SK-N-SH (cell line): ENCODE measurements at regions not wholly inside any gene's neighbourhood (a gene's known extent, or its start where the extent isn't known, plus 50 kb on each side); places are given as distances from the start of the nearest gene placed in this dataset.

ENCODE experiments used
- CTCF ChIA-PET: fragments of 300-600, 350-600 bp; formaldehyde crosslinking; extraction: SDS; loops from one replicate; lab custom pipeline; 2021; lab: Yijun Ruan, JAX
- POLR2A ChIA-PET: fragments of 350-600 bp; sonication (Branson Sonifier 250); formaldehyde crosslinking; extraction: SDS; loops from one replicate; lab custom pipeline; 2020; ENCODE audit warnings: antibody characterized with exemption, inconsistent platforms; lab: Yijun Ruan, JAX
- DNase-seq: peaks from one replicate; pipeline ENCODE4 v3.0.0; 2012
- H2AFZ ChIP-seq: fragments of 200-600 bp; sonication (generic); 2 replicates; pipeline ENCODE4 v1.8.1; 2016; ENCODE audit warnings: antibody characterized with exemption, mild to moderate bottlenecking, low read depth
- H3F3A ChIP-seq: fragments of 200-600 bp; sonication (generic); replicated peaks from 2 replicates; pipeline ENCODE3; 2016; ENCODE audit warnings: antibody characterized with exemption, mild to moderate bottlenecking; ENCODE audit not compliant: insufficient read depth
- H3K27ac ChIP-seq, 2 experiments: fragments of 200-500 bp in 1 of 2; fragments of 200-600 bp in 1 of 2; sonication (Bioruptor generic) in 1 of 2; sonication (generic), shearing (Covaris generic) in 1 of 2; 2 replicates each; pipeline versions ENCODE4 v1.5.1 to v1.6.1; 2014 to 2016; ENCODE audit warnings: low read depth in 2 of 2, inconsistent platforms in 1 of 2, low read length in 1 of 2, mild to moderate bottlenecking in 1 of 2, mixed read lengths in 1 of 2
- H3K27me3 ChIP-seq: fragments of 200-600 bp; sonication (generic), shearing (Covaris generic); 2 replicates; pipeline ENCODE4 v1.6.1; 2016; ENCODE audit warnings: mixed run types; ENCODE audit not compliant: insufficient read depth
- H3K36me3 ChIP-seq, 2 experiments: fragments of 200-500 bp in 1 of 2; fragments of 200-600 bp in 1 of 2; sonication (Bioruptor generic) in 1 of 2; sonication (generic) in 1 of 2; replicated peaks in 1 of 2; 2 replicates each; pipeline versions ENCODE3 to v1.5.1; 2014 to 2016; ENCODE audit warnings: low read length in 1 of 2, mild to moderate bottlenecking in 1 of 2; ENCODE audit not compliant: insufficient read depth in 2 of 2, control insufficient read depth in 1 of 2
- H3K4me1 ChIP-seq, 2 experiments: fragments of 200-500 bp in 1 of 2; fragments of 200-600 bp in 1 of 2; sonication (Bioruptor generic) in 1 of 2; sonication (generic), shearing (Covaris generic) in 1 of 2; 2 replicates each; pipeline versions ENCODE4 v1.5.1 to v1.6.1; 2014 to 2016; ENCODE audit warnings: low read depth in 1 of 2, low read length in 1 of 2, mixed run types in 1 of 2; ENCODE audit not compliant: insufficient read depth in 2 of 2, control insufficient read depth in 1 of 2
- H3K4me2 ChIP-seq: fragments of 200-600 bp; sonication (generic), shearing (Covaris generic); 2 replicates; pipeline ENCODE4 v1.6.1; 2017; ENCODE audit warnings: mixed run types
- H3K4me3 ChIP-seq, 2 experiments: fragments of 200-500 bp in 1 of 2; fragments of 200-600 bp in 1 of 2; sonication (Bioruptor generic) in 1 of 2; sonication (generic), shearing (Covaris generic) in 1 of 2; 2 replicates each; pipeline versions ENCODE4 v1.5.1 to v1.8.1; 2014 to 2016; ENCODE audit warnings: low read depth in 2 of 2, inconsistent platforms in 1 of 2, low read length in 1 of 2, mild to moderate bottlenecking in 1 of 2, mixed read lengths in 1 of 2, moderate library complexity in 1 of 2
- H3K79me2 ChIP-seq: fragments of 200-600 bp; sonication (generic); 2 replicates; pipeline ENCODE4 v1.8.1; 2017; ENCODE audit warnings: mild to moderate bottlenecking; ENCODE audit not compliant: insufficient read depth
- H3K9ac ChIP-seq: fragments of 200-600 bp; sonication (generic); 2 replicates; pipeline ENCODE4 v1.6.1; 2017; ENCODE audit warnings: mixed run types
- H3K9me2 ChIP-seq: fragments of 200-600 bp; sonication (generic); 2 replicates; pipeline ENCODE4 v1.6.1; 2017; ENCODE audit warnings: mixed run types
- H3K9me3 ChIP-seq: fragments of 200-600 bp; sonication (generic); 2 replicates; pipeline ENCODE4 v1.6.1; 2017; ENCODE audit warnings: mixed run types, mild to moderate bottlenecking, moderate library complexity
- H4K20me1 ChIP-seq: fragments of 200-600 bp; sonication (generic); 2 replicates; pipeline ENCODE4 v1.6.1; 2017; ENCODE audit warnings: mild to moderate bottlenecking, mixed run types; ENCODE audit not compliant: insufficient read depth
- ELF1 ChIP-seq: IDR thresholded peaks from 2 replicates; pipeline ENCODE4 v1.4.0; 2012
- EP300 ChIP-seq, 2 experiments: IDR thresholded peaks; 2 replicates each; pipeline versions ENCODE4 v1.4.0 to v1.6.1; 2012; ENCODE audit warnings: borderline replicate concordance in 1 of 2, low read depth in 1 of 2, low read length in 1 of 2
- FOSL2 ChIP-seq: IDR thresholded peaks from 2 replicates; pipeline ENCODE4 v1.4.0; 2012; ENCODE audit warnings: low read depth, mild to moderate bottlenecking, moderate library complexity, borderline replicate concordance
- FOXJ3 ChIP-seq: sonication (generic); formaldehyde crosslinking; IDR thresholded peaks from 2 replicates; pipeline ENCODE4 v1.5.1; 2020; ENCODE audit warnings: mild to moderate bottlenecking, missing genetic modification reagents
- FOXM1 ChIP-seq: IDR thresholded peaks from 2 replicates; pipeline ENCODE4 v1.4.0; 2012; ENCODE audit warnings: low read depth, mild to moderate bottlenecking
- GABPA ChIP-seq: IDR thresholded peaks from 2 replicates; pipeline ENCODE4 v1.4.0; 2012; ENCODE audit warnings: low read depth, mild to moderate bottlenecking
- MAX ChIP-seq: IDR thresholded peaks from 2 replicates; pipeline ENCODE4 v1.4.0; 2012; ENCODE audit warnings: low read depth
- MEF2A ChIP-seq: IDR thresholded peaks from 2 replicates; pipeline ENCODE4 v1.4.0; 2012; ENCODE audit warnings: low read depth, borderline replicate concordance
- MXI1 ChIP-seq: IDR thresholded peaks from 2 replicates; pipeline ENCODE4 v1.6.1; 2012; ENCODE audit warnings: mild to moderate bottlenecking, low read depth, low read length, improper control_type of control experiment
- NFIC ChIP-seq: IDR thresholded peaks from 2 replicates; pipeline ENCODE4 v1.4.0; 2012; ENCODE audit warnings: borderline replicate concordance
- RAD21 ChIP-seq: IDR thresholded peaks from 2 replicates; pipeline ENCODE4 v1.6.1; 2012; ENCODE audit warnings: mild to moderate bottlenecking, low read length
- SIN3A ChIP-seq: IDR thresholded peaks from 2 replicates; pipeline ENCODE4 v1.6.1; 2012; ENCODE audit warnings: low read depth, mild to moderate bottlenecking, low read length, moderate library complexity, borderline replicate concordance
- SMC3 ChIP-seq: IDR thresholded peaks from 2 replicates; pipeline ENCODE4 v1.6.1; 2012; ENCODE audit warnings: low read depth, low read length, improper control_type of control experiment
- TAF1 ChIP-seq: IDR thresholded peaks from 2 replicates; pipeline ENCODE4 v1.6.1; 2012; ENCODE audit warnings: low read depth, mild to moderate bottlenecking, low read length, moderate library complexity, borderline replicate concordance
- TCF12 ChIP-seq: IDR thresholded peaks from 2 replicates; pipeline ENCODE4 v1.4.0; 2012
- TEAD4 ChIP-seq: IDR thresholded peaks from 2 replicates; pipeline ENCODE4 v1.4.0; 2012; ENCODE audit warnings: mild to moderate bottlenecking, borderline replicate concordance; ENCODE audit not compliant: insufficient read depth
- YY1 ChIP-seq: IDR thresholded peaks from 2 replicates; pipeline ENCODE4 v1.4.0; 2012; ENCODE audit warnings: low read depth, mild to moderate bottlenecking
- ZBTB33 ChIP-seq: IDR thresholded peaks from 2 replicates; pipeline ENCODE4 v1.4.0; 2012; ENCODE audit warnings: low read depth, borderline replicate concordance
- WGBS: methylation state at CpG from one replicate; pipeline ENCODE4 v1.1.6; 2017; ENCODE audit warnings: low lambda C conversion rate; 5-methylcytosine and 5-hydroxymethylcytosine counted together

GRCh38 chr18:71388148-71388547 is 1099.3 kb downstream of the SOCS6 start:
- Histone ChIP-seq H3K9me3 (no peaks in the 10 kb centered on the region), H3K9ac (no peak overlapping the region), H3F3A (no peaks in the 10 kb centered on the region), H2AFZ (no peak overlapping the region), H3K36me3 (no peaks in the 10 kb centered on the region), H3K79me2 (no peaks in the 10 kb centered on the region), H3K4me2 (no peak overlapping the region), H3K27ac (no peak overlapping the region), H3K4me3 (no peak overlapping the region), H3K27me3 (no peaks in the 10 kb centered on the region), H3K4me1 (no peaks in the 10 kb centered on the region), H4K20me1 (no peaks in the 10 kb centered on the region), H3K9me2 (no peaks in the 10 kb centered on the region)
- ChIA-PET POLR2A (no interaction called here), CTCF (no interaction called here)
- TF ChIP-seq MAX (no peak), ELF1 (no peak), RAD21 (no peak), FOSL2 (no peak), GABPA (no peak), MEF2A (no peak), TCF12 (no peak)
- no peak for DNase-seq
- WGBS: 74% methylated on average over 3 of the region's 3 CpGs

- Histone ChIP-seq H3F3A (no peaks in the 10 kb centered on the region), H3K9me2 (no peaks in the 10 kb centered on the region), H3K79me2 (no peaks in the 10 kb centered on the region), H3K4me3 (no peak overlapping the region), H3K9ac (no peak overlapping the region), H3K27ac (no peak overlapping the region), H3K9me3 (no peaks in the 10 kb centered on the region), H2AFZ (no peak overlapping the region), H4K20me1 (no peaks in the 10 kb centered on the region), H3K4me1 (no peaks in the 10 kb centered on the region), H3K27me3 (no peaks in the 10 kb centered on the region), H3K4me2 (no peak overlapping the region), H3K36me3 (no peaks in the 10 kb centered on the region)
- ChIA-PET CTCF (no interaction called here), POLR2A (no interaction called here)
- DNase-seq: no peak
- WGBS: 82% methylated on average over 5 of the region's 5 CpGs
- TF ChIP-seq TEAD4 (no peak), FOXJ3 (CRISPR knock-in tag) (no peak), TAF1 (no peak), ZBTB33 (no peak), SMC3 (no peak), FOSL2 (no peak), NFIC (no peak), FOXM1 (no peak), YY1 (no peak), SIN3A (no peak), EP300 (IDR thresholded peaks at IDR 0.05; ENCODE audit: borderline replicate concordance in 1 of 2, low read depth in 1 of 2, low read length in 1 of 2) (no peak), RAD21 (no peak), MXI1 (no peak)
Observed at GRCh38 chr18:71374294-71375000, 1085.6 kb downstream of the SOCS6 start.
